ENCODE measurements at regions not wholly inside any gene's neighbourhood (a gene's known extent, or its start where the extent isn't known, plus 50 kb on each side); places are given as distances from the start of the nearest gene placed in this dataset.

- no peak for TF ChIP-seq ZNF10 (CRISPR knock-in tag; IDR thresholded peaks at IDR 0.05; ENCODE audit: borderline replicate concordance, low read depth)
- no peak for TF ChIP-seq SNAI1 (CRISPR knock-in tag; IDR thresholded peaks at IDR 0.05; ENCODE audit: borderline replicate concordance)
- no peak for TF ChIP-seq SNAPC4 (CRISPR knock-in tag; IDR thresholded peaks at IDR 0.05)
- TF ChIP-seq ZFP90 (CRISPR knock-in tag; IDR thresholded peaks at IDR 0.05; ENCODE audit: borderline replicate concordance): 0 out of 2 replicates have a peak, but pooled peaks have one; percentile 68
- peak; percentile 71 for TF ChIP-seq TEAD3 (CRISPR knock-in tag; optimal IDR thresholded peaks at IDR 0.05; ENCODE audit: borderline replicate concordance)
- peak; percentile 95 for TF ChIP-seq ASH2L (IDR thresholded peaks at IDR 0.05; ENCODE audit: insufficient read length, low read depth, low read length)
- no peak for TF ChIP-seq ZBTB10 (CRISPR knock-in tag; IDR thresholded peaks at IDR 0.05; ENCODE audit: borderline replicate concordance)
- no peak for TF ChIP-seq ZBTB44 (CRISPR knock-in tag; IDR thresholded peaks at IDR 0.05)
- TF ChIP-seq POLR2A (IDR thresholded peaks at IDR 0.05; ENCODE audit: insufficient read depth in 1 of 2, low read depth in 2 of 2, low read length in 2 of 2): peak in 1 of 2 experiments; percentile 60; a peak in 1 of 4 replicates
- TF ChIP-seq ZC3H13 (CRISPR knock-in tag; IDR thresholded peaks at IDR 0.05): no peak
- TF ChIP-seq ZNF484 (CRISPR knock-in tag; IDR thresholded peaks at IDR 0.05; ENCODE audit: borderline replicate concordance, low read depth): no peak
- no peak for TF ChIP-seq ZMAT5 (CRISPR knock-in tag; IDR thresholded peaks at IDR 0.05; ENCODE audit: borderline replicate concordance, low read depth)
- no peak for TF ChIP-seq REL (CRISPR knock-in tag; conservative IDR thresholded peaks at IDR 0.05)
- TF ChIP-seq ZBTB49 (CRISPR knock-in tag; IDR thresholded peaks at IDR 0.05; ENCODE audit: borderline replicate concordance): no peak
- TF ChIP-seq CENPX (CRISPR knock-in tag; IDR thresholded peaks at IDR 0.05): no peak
- no peak for TF ChIP-seq MTF2 (CRISPR knock-in tag; IDR thresholded peaks at IDR 0.05; ENCODE audit: borderline replicate concordance)
- no peak for TF ChIP-seq SIN3A (IDR thresholded peaks at IDR 0.05; ENCODE audit: borderline replicate concordance, low read depth, low read length)
Measured at GRCh38 chr2:215833531-215834162, 179.7 kb downstream of the MREG start (continued).

Measured in HepG2 (cell line).